HG02610 (cell line): ENCODE measurements at regions not wholly inside any gene's neighbourhood (a gene's known extent, or its start where the extent isn't known, plus 50 kb on each side); places are given as distances from the start of the nearest gene placed in this dataset.

Source experiments
- ATAC-seq: cut with Tn5 transposase; IDR thresholded peaks from one replicate; pipeline ENCODE4 v1.9.1; 2021; ENCODE audit warnings: mild to moderate bottlenecking, moderate library complexity; ENCODE audit not compliant: unreplicated experiment

GRCh38 chr11:76298255-76298654 is 82.7 kb downstream of the THAP12 start:
- ATAC-seq = no peak

- no peak for ATAC-seq
Measured at GRCh38 chr11:76296731-76297542, 84.0 kb downstream of the THAP12 start.

GRCh38 chr11:76293189-76293631 is 86.9 kb upstream of the WNT11 start:
- peak; percentile 90 for ATAC-seq

GRCh38 chr11:76292583-76293188 is 86.4 kb upstream of the WNT11 start:
- no peak for ATAC-seq

- no peak for ATAC-seq
Measured at GRCh38 chr11:76291576-76292526, 85.5 kb upstream of the WNT11 start.

- no peak for ATAC-seq
Measured at GRCh38 chr11:76288166-76288980, 82.1 kb upstream of the WNT11 start.

GRCh38 chr11:76287227-76287626 is 80.9 kb upstream of the WNT11 start:
- ATAC-seq = no peak

GRCh38 chr11:76285397-76286104 is 79.2 kb upstream of the WNT11 start:
- ATAC-seq = no peak

GRCh38 chr11:76284161-76284560 is 77.9 kb upstream of the WNT11 start:
- ATAC-seq = no peak

GRCh38 chr11:76282811-76283595 is 76.7 kb upstream of the WNT11 start:
- ATAC-seq = no peak

- ATAC-seq = no peak
Measured at GRCh38 chr11:76282172-76282571, 75.9 kb upstream of the WNT11 start.

GRCh38 chr11:76281558-76281906 is 75.2 kb upstream of the WNT11 start:
- no peak for ATAC-seq

GRCh38 chr11:76280882-76281557 is 74.7 kb upstream of the WNT11 start:
- ATAC-seq = no peak

GRCh38 chr11:76280151-76280881 is 74.0 kb upstream of the WNT11 start:
- ATAC-seq = no peak

- no peak for ATAC-seq
Measured at GRCh38 chr11:76279646-76280045, 73.3 kb upstream of the WNT11 start.

- no peak for ATAC-seq
Measured at GRCh38 chr11:76279038-76279437, 72.7 kb upstream of the WNT11 start.

- ATAC-seq = no peak
Measured at GRCh38 chr11:76278526-76278925, 72.2 kb upstream of the WNT11 start.
